ENCODE measurements at regions not wholly inside any gene's neighbourhood (a gene's known extent, or its start where the extent isn't known, plus 50 kb on each side); places are given as distances from the start of the nearest gene placed in this dataset.

DNA sequence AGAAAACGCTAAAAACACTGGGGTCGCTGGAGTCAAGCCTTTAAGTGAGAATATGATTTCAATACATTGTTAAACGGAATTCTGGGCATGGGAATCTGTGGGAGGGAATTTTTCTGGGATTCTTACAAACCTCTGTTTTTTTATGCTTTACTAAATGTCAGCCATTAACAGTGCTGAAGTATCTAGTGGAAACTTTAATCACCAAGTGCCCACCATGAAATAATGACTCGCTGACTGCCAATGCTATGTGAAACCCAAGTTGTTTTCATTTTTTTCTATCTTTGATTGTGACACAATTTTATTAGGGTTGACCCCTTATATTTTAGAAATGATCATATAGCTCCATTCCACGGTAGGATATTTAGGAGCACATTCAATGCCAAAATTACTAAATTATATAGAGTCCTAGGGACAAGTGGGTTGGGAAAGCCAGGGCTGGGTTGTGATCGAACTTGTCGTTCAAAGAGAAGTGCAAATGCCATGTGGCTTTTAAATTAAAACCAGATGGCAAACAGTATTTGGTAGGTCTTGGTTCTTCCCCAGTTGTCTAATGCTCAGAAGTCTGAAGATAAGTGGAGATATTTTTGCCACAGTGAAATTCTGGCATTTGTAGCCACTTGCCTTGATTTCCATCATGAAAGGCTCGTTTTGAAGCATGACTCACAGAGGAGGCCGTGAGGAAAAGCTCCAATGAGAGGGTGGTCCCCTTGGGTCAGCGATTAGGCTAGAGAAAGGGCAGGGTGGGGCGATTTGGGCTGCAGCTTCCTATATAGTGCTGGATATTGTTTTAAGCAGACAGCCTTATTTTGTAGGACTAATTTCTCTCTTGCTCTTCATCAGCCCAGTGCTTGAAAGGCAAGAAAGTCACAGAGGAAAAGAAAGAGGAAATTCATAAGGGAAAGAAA is 254.4 kb upstream of the JAG1 start:
- Histone ChIP-seq H3K36me3 (no peaks in the 10 kb centered on the region), H3K27me3 (no peaks in the 10 kb centered on the region), H3K4me1 (peaks cover 0 to 15% (median 11%) of the 10 kb centered on the region in 4 donors), H3K9me3 (no peaks in the 10 kb centered on the region), H3K4me3 (no peak overlapping the region), H3K27ac (no peak overlapping the region)
- no peak for TF ChIP-seq EP300 (IDR thresholded peaks at IDR 0.05)
- no peak for TF ChIP-seq POLR2A (IDR thresholded peaks at IDR 0.05)
- TF ChIP-seq POLR2AphosphoS5 (IDR thresholded peaks at IDR 0.05), result no peak
- TF ChIP-seq, protein P1, sequence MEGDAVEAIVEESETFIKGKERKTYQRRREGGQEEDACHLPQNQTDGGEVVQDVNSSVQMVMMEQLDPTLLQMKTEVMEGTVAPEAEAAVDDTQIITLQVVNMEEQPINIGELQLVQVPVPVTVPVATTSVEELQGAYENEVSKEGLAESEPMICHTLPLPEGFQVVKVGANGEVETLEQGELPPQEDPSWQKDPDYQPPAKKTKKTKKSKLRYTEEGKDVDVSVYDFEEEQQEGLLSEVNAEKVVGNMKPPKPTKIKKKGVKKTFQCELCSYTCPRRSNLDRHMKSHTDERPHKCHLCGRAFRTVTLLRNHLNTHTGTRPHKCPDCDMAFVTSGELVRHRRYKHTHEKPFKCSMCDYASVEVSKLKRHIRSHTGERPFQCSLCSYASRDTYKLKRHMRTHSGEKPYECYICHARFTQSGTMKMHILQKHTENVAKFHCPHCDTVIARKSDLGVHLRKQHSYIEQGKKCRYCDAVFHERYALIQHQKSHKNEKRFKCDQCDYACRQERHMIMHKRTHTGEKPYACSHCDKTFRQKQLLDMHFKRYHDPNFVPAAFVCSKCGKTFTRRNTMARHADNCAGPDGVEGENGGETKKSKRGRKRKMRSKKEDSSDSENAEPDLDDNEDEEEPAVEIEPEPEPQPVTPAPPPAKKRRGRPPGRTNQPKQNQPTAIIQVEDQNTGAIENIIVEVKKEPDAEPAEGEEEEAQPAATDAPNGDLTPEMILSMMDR (IDR thresholded peaks at IDR 0.05), result no peak
- intact Hi-C loops (cut with DNase I), result no loop called here
- 82 to 86% methylated on average over 11 of the region's 11 CpGs for WGBS, 2 donors
- no peak for DNase-seq

DNA sequence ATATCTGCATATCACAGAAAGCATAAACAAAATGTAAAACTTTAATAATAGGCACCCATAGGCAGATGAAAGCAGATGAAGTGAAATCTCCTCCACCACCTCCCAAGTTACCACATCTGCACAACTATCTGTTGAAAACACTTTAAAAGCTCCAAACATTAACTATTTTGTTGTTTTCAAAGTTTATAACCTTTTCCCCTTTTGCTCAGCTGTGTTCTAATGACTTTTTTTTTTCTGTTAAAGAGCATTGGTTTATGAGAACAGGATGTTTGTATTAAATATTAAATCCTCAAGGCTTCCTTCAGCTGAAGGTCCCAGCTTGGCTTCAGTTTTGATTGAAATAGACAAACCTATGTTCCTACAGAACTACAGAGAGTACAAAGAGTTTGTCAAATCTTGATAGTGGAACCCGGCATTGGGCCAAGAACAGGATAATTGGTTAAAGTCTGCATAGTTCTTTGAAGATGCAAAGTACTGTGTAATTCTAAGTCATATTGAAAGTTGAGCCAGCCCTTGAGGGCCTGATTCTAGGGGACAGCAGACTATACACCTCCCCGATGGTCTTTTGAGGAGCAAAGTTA is 255.1 kb upstream of the JAG1 start:
- DNase-seq, result no peak
- no peaks in the 10 kb centered on the region for H3K27me3 ChIP-seq
- no peak overlapping the region for H3K27ac ChIP-seq
- 85 to 93% methylated on average over 2 of the region's 2 CpGs for WGBS, 2 donors
- peaks cover 0 to 15% (median 11%) of the 10 kb centered on the region in 4 donors for H3K4me1 ChIP-seq
- H3K9me3 ChIP-seq, result no peaks in the 10 kb centered on the region
- TF ChIP-seq POLR2AphosphoS5 (IDR thresholded peaks at IDR 0.05), result no peak
- no peak for TF ChIP-seq POLR2A (IDR thresholded peaks at IDR 0.05)
- TF ChIP-seq EP300 (IDR thresholded peaks at IDR 0.05), result no peak
- TF ChIP-seq, protein P1 (IDR thresholded peaks at IDR 0.05), result no peak
- no peak overlapping the region for H3K4me3 ChIP-seq
- no peaks in the 10 kb centered on the region for H3K36me3 ChIP-seq
- intact Hi-C loops (cut with DNase I), result no loop called here

DNA sequence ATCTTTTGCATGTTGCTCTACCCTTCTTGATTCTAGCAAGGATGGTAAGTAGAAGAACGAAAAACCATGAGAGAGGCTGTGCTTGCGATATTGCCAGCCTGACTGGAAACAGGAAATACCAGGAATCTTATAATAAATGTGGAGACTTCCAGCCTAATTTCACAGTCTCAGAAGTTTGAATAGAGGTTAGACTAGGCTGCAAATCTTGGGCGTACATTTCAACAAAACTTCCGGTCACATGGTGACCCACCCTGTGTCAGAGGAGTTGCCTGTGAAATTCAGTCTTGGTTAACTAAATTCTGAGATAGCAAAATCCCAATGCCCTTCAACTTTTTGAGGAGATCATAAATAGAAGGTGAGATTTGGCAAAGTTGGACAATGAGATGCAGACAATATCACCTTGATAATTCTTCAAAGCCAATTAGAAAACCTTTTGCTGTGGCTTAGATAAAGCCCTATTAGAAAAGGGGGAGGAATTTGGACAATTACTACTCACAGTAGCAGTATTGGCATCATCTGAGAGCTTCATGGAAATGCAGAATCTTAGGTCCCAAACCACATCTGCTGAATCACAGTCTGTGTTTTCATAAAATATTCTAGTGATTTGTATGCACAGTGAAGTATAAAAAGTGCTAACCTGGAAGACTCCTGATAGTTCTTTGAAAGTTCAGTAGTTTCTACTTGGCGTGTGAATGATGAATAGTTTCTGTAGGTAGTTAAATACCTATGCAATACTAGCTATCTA is 262.0 kb upstream of the JAG1 start:
- DNase-seq, result no peak
- no peaks in the 10 kb centered on the region for H3K27me3 ChIP-seq
- intact Hi-C loops (cut with DNase I), result no loop called here
- no peak overlapping the region for H3K4me3 ChIP-seq
- H3K4me1 ChIP-seq, result no peaks in the 10 kb centered on the region
- TF ChIP-seq, protein P1 (IDR thresholded peaks at IDR 0.05), result no peak
- TF ChIP-seq POLR2AphosphoS5 (IDR thresholded peaks at IDR 0.05) (no peak), POLR2A (IDR thresholded peaks at IDR 0.05) (no peak), EP300 (IDR thresholded peaks at IDR 0.05) (no peak)
- H3K36me3 ChIP-seq, result no peaks in the 10 kb centered on the region
- no peak overlapping the region for H3K27ac ChIP-seq
- H3K9me3 ChIP-seq, result no peaks in the 10 kb centered on the region
- WGBS, 2 donors, result 86 to 88% methylated on average over 5 of the region's 5 CpGs

DNA sequence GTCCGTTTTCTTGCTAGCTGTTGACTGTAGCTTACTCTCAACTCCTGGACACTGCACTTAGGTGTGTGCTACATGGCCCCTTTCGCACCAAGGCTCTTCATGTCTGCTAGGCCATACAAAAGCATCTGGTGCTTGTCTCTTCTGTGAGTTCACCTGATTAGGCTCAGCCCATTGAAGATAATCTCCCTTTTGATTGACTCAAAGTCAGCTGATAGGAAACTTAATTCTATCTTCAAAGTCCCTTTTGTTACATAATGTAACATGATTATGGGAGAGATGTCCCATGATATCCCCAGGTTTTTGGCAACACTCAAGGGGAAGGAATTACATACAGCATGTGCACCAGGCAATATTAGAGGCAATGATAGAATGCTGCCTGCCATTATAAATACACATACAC is 263.0 kb upstream of the JAG1 start:
- H3K9me3 ChIP-seq, result no peaks in the 10 kb centered on the region
- no peak for DNase-seq
- 85 to 90% methylated on average over 2 of the region's 2 CpGs for WGBS, 2 donors
- TF ChIP-seq EP300 (IDR thresholded peaks at IDR 0.05) (no peak), POLR2A (IDR thresholded peaks at IDR 0.05) (no peak), POLR2AphosphoS5 (IDR thresholded peaks at IDR 0.05) (no peak)
- TF ChIP-seq, protein P1 (IDR thresholded peaks at IDR 0.05), result no peak
- H3K4me3 ChIP-seq, result no peak overlapping the region
- H3K27ac ChIP-seq, result no peak overlapping the region
- intact Hi-C loops (cut with DNase I), result no loop called here
- no peaks in the 10 kb centered on the region for H3K27me3 ChIP-seq
- H3K36me3 ChIP-seq, result no peaks in the 10 kb centered on the region
- H3K4me1 ChIP-seq, result no peaks in the 10 kb centered on the region

All from sigmoid colon (tissue), 6 donors.